Chondrocyte (in vitro differentiated cells): ENCODE measurements at regions not wholly inside any gene's neighbourhood (a gene's known extent, or its start where the extent isn't known, plus 50 kb on each side); places are given as distances from the start of the nearest gene placed in this dataset.

Experiments
- DNase-seq: peaks from one replicate; pipeline ENCODE4 v3.0.0; 2021; ENCODE audit warnings: mixed read lengths, low spot score
- H3K27ac Mint-ChIP-seq: one replicate; pipeline ENCODE4 v1.8.0; 2021; ENCODE audit warnings: mild to moderate bottlenecking, moderate library complexity, mixed read lengths; ENCODE audit not compliant: unreplicated experiment
- H3K27me3 Mint-ChIP-seq: 2 replicates; pipeline ENCODE4 v1.8.0; 2021; ENCODE audit warnings: low read depth, mixed read lengths
- H3K36me3 Mint-ChIP-seq: 2 replicates; pipeline ENCODE4 v1.8.0; 2021; ENCODE audit warnings: low read depth, mixed read lengths
- H3K4me1 Mint-ChIP-seq: 2 replicates; pipeline ENCODE4 v1.8.0; 2021; ENCODE audit warnings: low read depth, mild to moderate bottlenecking, mixed read lengths
- H3K4me3 Mint-ChIP-seq: one replicate; pipeline ENCODE4 v1.8.0; 2021; ENCODE audit warnings: mild to moderate bottlenecking, moderate library complexity, mixed read lengths; ENCODE audit not compliant: unreplicated experiment
- H3K9me3 Mint-ChIP-seq: 2 replicates; pipeline ENCODE4 v1.8.0; 2021; ENCODE audit warnings: low read depth, mixed read lengths
- TF ChIP-seq, protein P1 (sequence below): fragments of 200-600 bp; sonication (generic); IDR thresholded peaks from 2 replicates; pipeline ENCODE4 v1.5.0; 2021; ENCODE audit warnings: antibody characterized with exemption, mild to moderate bottlenecking, moderate library complexity

- no peak overlapping the region for H3K27ac Mint-ChIP-seq
- H3K4me1 Mint-ChIP-seq: no peaks in the 10 kb centered on the region
- no peak for DNase-seq
- TF ChIP-seq, protein P1, sequence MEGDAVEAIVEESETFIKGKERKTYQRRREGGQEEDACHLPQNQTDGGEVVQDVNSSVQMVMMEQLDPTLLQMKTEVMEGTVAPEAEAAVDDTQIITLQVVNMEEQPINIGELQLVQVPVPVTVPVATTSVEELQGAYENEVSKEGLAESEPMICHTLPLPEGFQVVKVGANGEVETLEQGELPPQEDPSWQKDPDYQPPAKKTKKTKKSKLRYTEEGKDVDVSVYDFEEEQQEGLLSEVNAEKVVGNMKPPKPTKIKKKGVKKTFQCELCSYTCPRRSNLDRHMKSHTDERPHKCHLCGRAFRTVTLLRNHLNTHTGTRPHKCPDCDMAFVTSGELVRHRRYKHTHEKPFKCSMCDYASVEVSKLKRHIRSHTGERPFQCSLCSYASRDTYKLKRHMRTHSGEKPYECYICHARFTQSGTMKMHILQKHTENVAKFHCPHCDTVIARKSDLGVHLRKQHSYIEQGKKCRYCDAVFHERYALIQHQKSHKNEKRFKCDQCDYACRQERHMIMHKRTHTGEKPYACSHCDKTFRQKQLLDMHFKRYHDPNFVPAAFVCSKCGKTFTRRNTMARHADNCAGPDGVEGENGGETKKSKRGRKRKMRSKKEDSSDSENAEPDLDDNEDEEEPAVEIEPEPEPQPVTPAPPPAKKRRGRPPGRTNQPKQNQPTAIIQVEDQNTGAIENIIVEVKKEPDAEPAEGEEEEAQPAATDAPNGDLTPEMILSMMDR: no peak
- peaks cover 5% of the 10 kb centered on the region for H3K9me3 Mint-ChIP-seq
- no peak overlapping the region for H3K4me3 Mint-ChIP-seq
- H3K36me3 Mint-ChIP-seq: peaks cover 2% of the 10 kb centered on the region
- H3K27me3 Mint-ChIP-seq: no peaks in the 10 kb centered on the region
These were observed 128.3 kb downstream of the SLC28A3 start for GRCh38 chr9:84212246-84212645.

GRCh38 chr9:84212982-84213381, 127.6 kb downstream of the SLC28A3 start:
- Mint-ChIP-seq H3K27me3 (no peaks in the 10 kb centered on the region), H3K36me3 (peaks cover 2% of the 10 kb centered on the region), H3K9me3 (peaks cover 5% of the 10 kb centered on the region), H3K27ac (no peak overlapping the region), H3K4me1 (no peaks in the 10 kb centered on the region), H3K4me3 (no peak overlapping the region)
- TF ChIP-seq, protein P1: no peak
- no peak for DNase-seq

DNA sequence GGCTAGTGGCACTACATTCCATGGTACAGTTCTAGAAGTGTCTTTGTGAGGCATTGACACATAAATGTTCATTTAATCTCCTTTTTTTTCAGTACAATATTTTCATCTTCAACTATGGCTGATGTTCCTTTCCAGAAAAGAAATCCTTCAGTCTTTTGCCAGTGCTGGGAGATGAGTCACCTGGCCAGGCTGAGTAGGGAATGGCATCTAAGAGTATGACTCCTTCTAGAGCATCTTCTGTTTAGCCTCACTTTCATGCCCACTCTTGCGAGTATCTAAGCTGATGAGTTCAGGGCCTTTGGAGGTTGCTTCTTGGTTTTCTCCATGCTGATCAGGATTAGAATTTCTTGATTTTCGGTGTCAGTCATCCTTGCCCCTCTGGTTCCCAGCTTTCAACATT, 124.4 kb downstream of the SLC28A3 start:
- Mint-ChIP-seq H3K27ac (no peak overlapping the region), H3K4me3 (no peak overlapping the region), H3K27me3 (peaks cover 5% of the 10 kb centered on the region), H3K9me3 (peaks cover 5% of the 10 kb centered on the region), H3K36me3 (peaks cover 2% of the 10 kb centered on the region), H3K4me1 (no peaks in the 10 kb centered on the region)
- TF ChIP-seq, protein P1: no peak
- no peak for DNase-seq

DNA sequence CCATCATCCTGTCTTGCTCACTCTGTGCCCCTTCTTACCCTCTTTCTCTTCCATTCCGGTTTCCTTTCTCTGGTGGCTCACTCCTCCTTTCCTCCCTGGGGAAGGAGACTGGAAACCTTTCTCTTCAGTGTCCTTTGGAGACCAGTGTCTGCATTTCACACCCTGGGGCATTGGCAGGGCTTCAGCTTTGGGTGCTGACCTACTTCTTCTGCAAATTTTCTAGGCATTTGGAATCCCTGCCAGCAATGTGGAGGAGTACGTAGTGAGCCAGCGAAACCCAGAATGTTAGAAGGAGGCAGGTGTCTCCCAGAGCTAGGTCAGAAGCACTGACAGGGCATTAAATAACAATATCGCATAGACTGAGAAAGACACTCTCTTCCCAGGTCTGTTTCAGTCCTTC, 122.2 kb downstream of the SLC28A3 start:
- H3K36me3 Mint-ChIP-seq: peaks cover 2% of the 10 kb centered on the region
- TF ChIP-seq, protein P1: no peak
- H3K27me3 Mint-ChIP-seq: peaks cover 5% of the 10 kb centered on the region
- H3K9me3 Mint-ChIP-seq: peaks cover 15% of the 10 kb centered on the region
- no peaks in the 10 kb centered on the region for H3K4me1 Mint-ChIP-seq
- H3K4me3 Mint-ChIP-seq: no peak overlapping the region
- no peak for DNase-seq
- no peak overlapping the region for H3K27ac Mint-ChIP-seq

GRCh38 chr9:84224246-84224645, 116.3 kb downstream of the SLC28A3 start:
- no peak for DNase-seq
- Mint-ChIP-seq H3K27ac (no peak overlapping the region), H3K4me3 (no peak overlapping the region), H3K36me3 (no peaks in the 10 kb centered on the region), H3K4me1 (peaks cover 3% of the 10 kb centered on the region), H3K9me3 (peaks cover 10% of the 10 kb centered on the region), H3K27me3 (no peaks in the 10 kb centered on the region)
- TF ChIP-seq, protein P1: no peak
